Osteocyte (in vitro differentiated cells): ENCODE measurements at regions not wholly inside any gene's neighbourhood (a gene's known extent, or its start where the extent isn't known, plus 50 kb on each side); places are given as distances from the start of the nearest gene placed in this dataset.

Experiments
- DNase-seq: peaks from one replicate; pipeline ENCODE4 v3.0.0; 2021; ENCODE audit warnings: mixed read lengths; ENCODE audit not compliant: unreplicated experiment; ENCODE audit errors: extremely low spot score
- H3K27ac Mint-ChIP-seq: one replicate; pipeline ENCODE4 v1.8.0; 2021; ENCODE audit warnings: mild to moderate bottlenecking, mixed read lengths; ENCODE audit not compliant: unreplicated experiment
- H3K27me3 Mint-ChIP-seq: one replicate; pipeline ENCODE4 v1.8.0; 2021; ENCODE audit warnings: mixed read lengths; ENCODE audit not compliant: unreplicated experiment
- H3K36me3 Mint-ChIP-seq: one replicate; pipeline ENCODE4 v1.8.0; 2021; ENCODE audit warnings: mixed read lengths; ENCODE audit not compliant: unreplicated experiment
- H3K4me1 Mint-ChIP-seq: one replicate; pipeline ENCODE4 v1.8.0; 2021; ENCODE audit warnings: mixed read lengths; ENCODE audit not compliant: unreplicated experiment
- H3K4me3 Mint-ChIP-seq: one replicate; pipeline ENCODE4 v1.8.0; 2021; ENCODE audit warnings: mild to moderate bottlenecking, moderate library complexity, mixed read lengths; ENCODE audit not compliant: unreplicated experiment
- H3K9me3 Mint-ChIP-seq: one replicate; pipeline ENCODE4 v1.8.0; 2021; ENCODE audit warnings: mixed read lengths; ENCODE audit not compliant: unreplicated experiment
- TF ChIP-seq, protein P1 (sequence below): fragments of 200-600 bp; sonication (generic); IDR thresholded peaks from 2 replicates; pipeline ENCODE4 v1.5.0; 2021; ENCODE audit warnings: antibody characterized with exemption, mild to moderate bottlenecking, moderate library complexity

GRCh38 chr1:69122373-69122772, 445.3 kb upstream of the LRRC7 start:
- H3K4me1 Mint-ChIP-seq: peaks cover 42% of the 10 kb centered on the region
- H3K27me3 Mint-ChIP-seq: no peaks in the 10 kb centered on the region
- no peak for DNase-seq
- H3K9me3 Mint-ChIP-seq: peaks cover 5% of the 10 kb centered on the region
- H3K27ac Mint-ChIP-seq: peak overlapping the region; percentile 9
- H3K36me3 Mint-ChIP-seq: no peaks in the 10 kb centered on the region
- H3K4me3 Mint-ChIP-seq: no peak overlapping the region
- TF ChIP-seq, protein P1, sequence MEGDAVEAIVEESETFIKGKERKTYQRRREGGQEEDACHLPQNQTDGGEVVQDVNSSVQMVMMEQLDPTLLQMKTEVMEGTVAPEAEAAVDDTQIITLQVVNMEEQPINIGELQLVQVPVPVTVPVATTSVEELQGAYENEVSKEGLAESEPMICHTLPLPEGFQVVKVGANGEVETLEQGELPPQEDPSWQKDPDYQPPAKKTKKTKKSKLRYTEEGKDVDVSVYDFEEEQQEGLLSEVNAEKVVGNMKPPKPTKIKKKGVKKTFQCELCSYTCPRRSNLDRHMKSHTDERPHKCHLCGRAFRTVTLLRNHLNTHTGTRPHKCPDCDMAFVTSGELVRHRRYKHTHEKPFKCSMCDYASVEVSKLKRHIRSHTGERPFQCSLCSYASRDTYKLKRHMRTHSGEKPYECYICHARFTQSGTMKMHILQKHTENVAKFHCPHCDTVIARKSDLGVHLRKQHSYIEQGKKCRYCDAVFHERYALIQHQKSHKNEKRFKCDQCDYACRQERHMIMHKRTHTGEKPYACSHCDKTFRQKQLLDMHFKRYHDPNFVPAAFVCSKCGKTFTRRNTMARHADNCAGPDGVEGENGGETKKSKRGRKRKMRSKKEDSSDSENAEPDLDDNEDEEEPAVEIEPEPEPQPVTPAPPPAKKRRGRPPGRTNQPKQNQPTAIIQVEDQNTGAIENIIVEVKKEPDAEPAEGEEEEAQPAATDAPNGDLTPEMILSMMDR: no peak

DNA sequence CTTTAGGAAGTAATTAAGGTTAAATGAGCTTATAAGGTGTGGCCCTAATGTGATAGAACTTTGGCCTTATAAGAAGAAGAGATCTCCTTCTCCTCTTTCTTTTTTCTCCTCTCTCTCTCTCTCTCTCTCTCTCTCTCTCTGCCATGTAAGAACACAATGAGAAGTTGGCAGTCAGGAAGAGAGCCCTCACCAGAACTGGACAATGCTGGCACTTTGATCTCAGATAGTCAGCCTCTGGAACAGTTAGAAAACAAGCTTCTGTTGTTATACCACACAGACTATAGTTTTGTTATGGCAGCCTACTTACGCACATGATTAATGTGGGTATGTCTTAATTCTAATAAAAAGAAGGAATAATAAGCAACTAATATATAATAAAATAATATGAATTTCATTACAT, 444.2 kb upstream of the LRRC7 start:
- DNase-seq: no peak
- Mint-ChIP-seq H3K9me3 (peaks cover 5% of the 10 kb centered on the region), H3K4me3 (no peak overlapping the region), H3K36me3 (no peaks in the 10 kb centered on the region), H3K27ac (no peak overlapping the region), H3K4me1 (peaks cover 42% of the 10 kb centered on the region), H3K27me3 (no peaks in the 10 kb centered on the region)
- TF ChIP-seq, protein P1: no peak

GRCh38 chr1:69126796-69127195, 440.9 kb upstream of the LRRC7 start:
- no peak overlapping the region for H3K4me3 Mint-ChIP-seq
- H3K36me3 Mint-ChIP-seq: no peaks in the 10 kb centered on the region
- peaks cover 27% of the 10 kb centered on the region for H3K4me1 Mint-ChIP-seq
- peak overlapping the region; percentile 9 for H3K27ac Mint-ChIP-seq
- H3K9me3 Mint-ChIP-seq: no peaks in the 10 kb centered on the region
- no peak for DNase-seq
- no peaks in the 10 kb centered on the region for H3K27me3 Mint-ChIP-seq
- TF ChIP-seq, protein P1: no peak

DNA sequence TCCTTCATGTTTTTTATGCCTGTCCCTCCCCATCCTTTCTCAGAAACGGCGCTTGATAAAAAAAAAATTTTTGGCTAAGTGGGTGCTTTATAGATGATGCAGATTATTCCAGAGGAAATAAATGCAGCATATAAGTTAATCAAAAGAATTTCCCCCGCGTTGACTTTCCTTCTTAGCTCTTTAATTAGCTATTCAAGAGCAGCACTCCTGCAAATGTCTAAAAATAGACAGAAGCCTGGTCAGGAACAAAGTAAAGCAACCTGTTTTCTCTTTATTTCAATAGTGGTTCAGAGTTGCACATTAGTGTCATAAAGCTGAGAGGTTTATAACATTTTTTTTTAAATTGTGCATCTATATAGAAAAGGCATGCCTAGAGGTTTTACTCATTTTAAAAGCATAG, 439.5 kb upstream of the LRRC7 start:
- Mint-ChIP-seq H3K27me3 (peaks cover 10% of the 10 kb centered on the region), H3K4me1 (peaks cover 17% of the 10 kb centered on the region), H3K36me3 (no peaks in the 10 kb centered on the region), H3K9me3 (no peaks in the 10 kb centered on the region), H3K27ac (no peak overlapping the region), H3K4me3 (no peak overlapping the region)
- no peak for DNase-seq
- TF ChIP-seq, protein P1: no peak

DNA sequence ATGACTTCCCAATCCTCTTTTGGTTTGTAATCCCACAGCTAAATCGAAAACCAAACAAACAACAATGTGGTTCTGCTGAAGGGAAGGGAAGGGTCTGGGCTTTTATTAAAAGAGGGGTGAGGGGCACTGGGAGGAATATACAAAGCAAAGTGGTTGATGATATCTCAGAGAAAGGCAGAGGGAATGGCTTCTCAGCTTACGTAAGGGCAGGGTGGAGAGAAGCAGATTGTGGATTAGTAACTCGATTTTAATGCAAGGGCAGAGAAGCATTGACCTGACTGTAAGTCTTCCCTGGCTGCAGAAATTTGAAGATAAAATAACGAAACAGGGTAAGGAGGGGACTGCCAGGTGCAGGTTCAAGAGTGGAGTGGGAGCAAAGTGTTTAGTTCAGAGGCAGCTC, 438.2 kb upstream of the LRRC7 start:
- peaks cover 15% of the 10 kb centered on the region for H3K27me3 Mint-ChIP-seq
- no peaks in the 10 kb centered on the region for H3K36me3 Mint-ChIP-seq
- no peaks in the 10 kb centered on the region for H3K9me3 Mint-ChIP-seq
- peaks cover 17% of the 10 kb centered on the region for H3K4me1 Mint-ChIP-seq
- no peak for DNase-seq
- TF ChIP-seq, protein P1: no peak
- no peak overlapping the region for H3K4me3 Mint-ChIP-seq
- H3K27ac Mint-ChIP-seq: no peak overlapping the region
